IgD-negative memory B cell (primary cell): ENCODE measurements at regions not wholly inside any gene's neighbourhood (a gene's known extent, or its start where the extent isn't known, plus 50 kb on each side); places are given as distances from the start of the nearest gene placed in this dataset.
"Not testable (repeated sequence)": the region's sequence is repeated elsewhere in the genome, so short reads cannot be mapped to it uniquely, and the experiment has no call there.

Experiments
- H3K27ac Mint-ChIP-seq, 3 donors: one replicate each; pipeline ENCODE4 v1.8.0; 2020 to 2022; ENCODE audit warnings: mild to moderate bottlenecking in 3 of 3, mixed read lengths in 3 of 3, moderate library complexity in 1 of 3
- H3K27me3 Mint-ChIP-seq: one replicate; pipeline ENCODE4 v1.8.0; 2021; ENCODE audit warnings: mixed read lengths
- H3K36me3 Mint-ChIP-seq: one replicate; pipeline ENCODE4 v1.8.0; 2020; ENCODE audit warnings: mild to moderate bottlenecking, mixed read lengths
- H3K4me1 Mint-ChIP-seq, 3 donors: one replicate each; pipeline ENCODE4 v1.8.0; 2020 to 2022; ENCODE audit warnings: mixed read lengths in 3 of 3, mild to moderate bottlenecking in 1 of 3
- H3K4me3 Mint-ChIP-seq, 4 donors: one replicate each; pipeline ENCODE4 v1.8.0; 2020 to 2022; ENCODE audit warnings: mild to moderate bottlenecking in 4 of 4, mixed read lengths in 4 of 4, moderate library complexity in 3 of 4
- H3K9me3 Mint-ChIP-seq, 3 donors: one replicate each; pipeline ENCODE4 v1.8.0; 2020 to 2021; ENCODE audit warnings: mixed read lengths in 3 of 3, mild to moderate bottlenecking in 1 of 3

- no peak overlapping the region for H3K4me3 Mint-ChIP-seq
- peaks cover 4% of the 10 kb centered on the region for H3K27me3 Mint-ChIP-seq
- peaks cover 2 to 4% (median 3%) of the 10 kb centered on the region in 3 donors for H3K9me3 Mint-ChIP-seq
- H3K27ac Mint-ChIP-seq: peak overlapping the region in 1 of 3 donors; percentile 18
- H3K36me3 Mint-ChIP-seq: no peaks in the 10 kb centered on the region
- peaks cover 0 to 3% (median 0%) of the 10 kb centered on the region in 3 donors for H3K4me1 Mint-ChIP-seq
Observed at GRCh38 chr4:11824566-11824965, 395.9 kb upstream of the HS3ST1 start.

- H3K9me3 Mint-ChIP-seq: peaks cover 2 to 5% (median 3%) of the 10 kb centered on the region in 3 donors
- peaks cover 0 to 3% (median 0%) of the 10 kb centered on the region in 3 donors for H3K4me1 Mint-ChIP-seq
- no peak overlapping the region for H3K27ac Mint-ChIP-seq
- no peaks in the 10 kb centered on the region for H3K36me3 Mint-ChIP-seq
- peaks cover 3% of the 10 kb centered on the region for H3K27me3 Mint-ChIP-seq
- no peak overlapping the region for H3K4me3 Mint-ChIP-seq
Observed at GRCh38 chr4:11821772-11822430, 393.2 kb upstream of the HS3ST1 start.

GRCh38 chr4:11817088-11817487, 388.4 kb upstream of the HS3ST1 start:
- Mint-ChIP-seq H3K27me3 (peaks cover 1% of the 10 kb centered on the region), H3K36me3 (no peaks in the 10 kb centered on the region), H3K4me1 (no peaks in the 10 kb centered on the region), H3K9me3 (peaks cover 0 to 5% (median 0%) of the 10 kb centered on the region in 3 donors), H3K27ac (no peak overlapping the region), H3K4me3 (no peak overlapping the region)

DNA sequence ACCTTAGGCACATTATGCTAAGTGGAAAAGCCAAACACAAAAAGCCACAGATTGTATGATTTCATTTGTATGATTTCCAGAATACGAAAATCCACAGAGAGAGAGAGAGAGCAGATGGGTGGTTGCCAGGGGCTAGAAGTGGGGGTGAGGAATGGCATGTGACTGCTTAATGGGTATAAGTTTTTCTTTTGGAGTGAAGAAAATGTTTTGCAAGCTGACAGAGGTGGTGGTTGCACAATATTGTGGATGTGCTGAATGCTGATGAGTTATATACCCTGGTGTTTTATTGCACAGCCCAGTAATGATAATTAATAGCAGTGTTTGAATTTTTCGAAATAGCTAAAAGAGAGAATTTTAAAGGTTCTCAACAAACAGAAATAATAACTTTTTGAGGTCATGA, 386.1 kb upstream of the HS3ST1 start:
- no peaks in the 10 kb centered on the region for H3K4me1 Mint-ChIP-seq
- peaks cover 0 to 3% (median 0%) of the 10 kb centered on the region in 3 donors for H3K9me3 Mint-ChIP-seq
- no peaks in the 10 kb centered on the region for H3K27me3 Mint-ChIP-seq
- no peak overlapping the region for H3K4me3 Mint-ChIP-seq
- no peak overlapping the region for H3K27ac Mint-ChIP-seq
- no peaks in the 10 kb centered on the region for H3K36me3 Mint-ChIP-seq

DNA sequence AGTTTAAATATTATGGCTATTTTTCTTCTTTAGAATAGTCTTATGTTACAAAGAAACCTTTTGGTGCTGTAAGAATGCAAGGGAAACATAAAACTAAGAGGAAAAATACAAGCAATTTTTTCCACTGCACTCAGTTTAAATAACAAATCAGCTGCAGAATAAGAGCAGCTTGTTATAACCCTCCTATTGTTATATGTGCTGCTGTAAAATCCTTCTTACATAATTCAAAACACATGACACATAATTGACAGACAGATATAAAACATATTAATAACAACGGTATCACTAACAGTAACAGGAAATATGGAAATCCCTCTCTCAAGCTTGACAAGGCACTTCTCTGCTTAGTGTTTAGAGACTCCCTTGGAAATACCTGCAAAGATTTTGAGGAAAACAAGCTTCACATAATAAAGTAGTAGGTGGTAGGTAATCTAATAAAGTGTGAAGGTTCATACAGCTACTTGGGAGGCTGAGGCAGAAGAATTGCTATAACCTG, 385.3 kb upstream of the HS3ST1 start:
- Mint-ChIP-seq H3K36me3 (no peaks in the 10 kb centered on the region), H3K9me3 (peaks cover 0 to 2% (median 0%) of the 10 kb centered on the region in 3 donors), H3K27ac (no peak overlapping the region), H3K27me3 (no peaks in the 10 kb centered on the region), H3K4me3 (no peak overlapping the region), H3K4me1 (no peaks in the 10 kb centered on the region)

GRCh38 chr4:11811521-11811920, 382.8 kb upstream of the HS3ST1 start:
- not testable (repeated sequence) for H3K27ac Mint-ChIP-seq, H3K36me3 Mint-ChIP-seq, H3K27me3 Mint-ChIP-seq, H3K4me1 Mint-ChIP-seq, H3K9me3 Mint-ChIP-seq, H3K4me3 Mint-ChIP-seq

DNA sequence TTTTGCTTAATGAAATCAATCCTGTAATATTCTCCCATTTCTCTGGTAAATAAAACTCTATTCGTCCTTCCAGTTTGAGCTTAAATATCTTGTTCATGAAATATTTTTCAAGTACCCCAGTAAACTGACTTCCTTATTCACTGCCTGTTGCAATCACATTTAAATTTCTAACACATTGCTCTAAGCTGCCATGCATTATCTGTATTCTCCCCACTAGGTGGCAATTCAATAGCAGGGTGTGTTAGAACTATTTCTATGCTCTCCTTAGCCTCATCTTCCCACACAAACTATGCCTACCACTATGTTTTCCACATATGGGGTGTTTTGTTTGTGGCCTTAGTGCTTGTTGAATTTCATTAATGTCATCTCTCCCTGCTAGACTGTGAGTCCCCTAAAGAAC, 377.1 kb upstream of the HS3ST1 start:
- no peaks in the 10 kb centered on the region for H3K36me3 Mint-ChIP-seq
- H3K4me3 Mint-ChIP-seq: no peak overlapping the region
- H3K27ac Mint-ChIP-seq: no peak overlapping the region
- H3K4me1 Mint-ChIP-seq: no peaks in the 10 kb centered on the region
- no peaks in the 10 kb centered on the region for H3K9me3 Mint-ChIP-seq
- H3K27me3 Mint-ChIP-seq: no peaks in the 10 kb centered on the region

- Mint-ChIP-seq H3K4me1 (no peaks in the 10 kb centered on the region), H3K36me3 (no peaks in the 10 kb centered on the region), H3K27me3 (no peaks in the 10 kb centered on the region), H3K4me3 (no peak overlapping the region), H3K9me3 (no peaks in the 10 kb centered on the region), H3K27ac (no peak overlapping the region)
Observed at GRCh38 chr4:11801466-11802446, 373.1 kb upstream of the HS3ST1 start.

GRCh38 chr4:11799196-11799595, 370.5 kb upstream of the HS3ST1 start:
- H3K9me3 Mint-ChIP-seq: no peaks in the 10 kb centered on the region
- no peak overlapping the region for H3K4me3 Mint-ChIP-seq
- H3K27me3 Mint-ChIP-seq: no peaks in the 10 kb centered on the region
- H3K4me1 Mint-ChIP-seq: no peaks in the 10 kb centered on the region
- no peak overlapping the region for H3K27ac Mint-ChIP-seq
- H3K36me3 Mint-ChIP-seq: no peaks in the 10 kb centered on the region

DNA sequence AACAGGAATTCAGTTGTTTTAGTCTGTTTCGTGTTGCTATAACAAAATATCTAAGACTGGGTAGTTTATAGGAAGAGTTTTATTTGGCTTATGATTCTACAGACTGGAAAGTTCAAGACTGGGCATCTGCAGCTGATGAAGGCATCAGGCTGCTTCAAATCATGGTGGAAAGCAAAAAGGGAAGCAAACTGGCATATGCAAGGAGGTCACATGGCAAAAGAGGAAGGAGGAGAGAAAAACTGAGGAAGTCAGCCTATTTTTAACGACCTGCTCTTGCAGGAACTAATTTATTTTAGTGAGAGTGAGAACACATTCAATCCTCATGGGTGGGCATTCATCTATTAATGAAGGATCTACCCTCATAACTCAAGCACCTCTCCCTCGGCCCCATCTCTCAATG, 363.1 kb upstream of the HS3ST1 start:
- Mint-ChIP-seq H3K27ac (no peak overlapping the region), H3K4me3 (no peak overlapping the region), H3K36me3 (no peaks in the 10 kb centered on the region), H3K9me3 (peaks cover 0 to 2% (median 0%) of the 10 kb centered on the region in 3 donors), H3K4me1 (no peaks in the 10 kb centered on the region), H3K27me3 (peaks cover 4% of the 10 kb centered on the region)

DNA sequence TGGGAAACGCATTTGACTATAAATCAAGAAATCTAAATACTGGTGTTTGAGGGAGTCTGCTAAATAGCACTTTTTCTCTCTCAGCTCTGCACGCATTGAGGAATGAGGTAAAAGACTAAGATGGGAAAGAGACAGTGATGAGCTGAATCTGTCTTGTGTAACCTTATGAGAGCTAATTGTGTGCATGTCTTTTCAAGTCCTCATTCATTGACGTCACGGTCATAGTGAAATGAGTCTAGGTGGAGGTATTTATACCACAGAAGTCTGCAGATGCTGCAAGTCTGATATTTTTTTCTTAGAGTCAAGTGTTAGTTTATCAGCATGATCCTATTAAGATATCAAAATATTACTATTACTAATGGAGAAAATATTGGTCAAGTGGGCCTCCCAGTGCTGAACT, 361.5 kb upstream of the HS3ST1 start:
- Mint-ChIP-seq H3K4me3 (no peak overlapping the region), H3K36me3 (no peaks in the 10 kb centered on the region), H3K27me3 (peaks cover 4% of the 10 kb centered on the region), H3K9me3 (peaks cover 0 to 2% (median 0%) of the 10 kb centered on the region in 3 donors), H3K27ac (no peak overlapping the region), H3K4me1 (no peaks in the 10 kb centered on the region)

DNA sequence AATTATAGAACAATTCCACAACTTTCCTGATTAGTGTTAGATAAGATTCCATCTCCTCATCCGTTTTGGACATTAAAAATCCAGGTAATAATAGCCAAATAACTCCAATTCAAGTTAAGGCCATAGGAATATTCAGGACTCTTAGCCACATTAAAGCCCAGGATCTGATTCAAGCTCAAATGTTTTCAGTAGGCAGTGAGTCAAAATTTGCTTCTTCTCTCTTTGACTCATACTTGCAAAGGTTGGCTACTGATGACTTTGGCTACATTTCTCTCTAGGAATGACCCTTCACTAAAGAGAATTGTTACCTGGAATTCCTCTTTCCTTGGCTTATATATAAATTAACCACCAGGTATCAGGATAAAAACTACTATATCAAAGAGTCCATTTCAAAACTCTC, 354.9 kb upstream of the HS3ST1 start:
- peaks cover 1% of the 10 kb centered on the region for H3K27me3 Mint-ChIP-seq
- H3K27ac Mint-ChIP-seq: no peak overlapping the region
- H3K4me1 Mint-ChIP-seq: no peaks in the 10 kb centered on the region
- no peak overlapping the region for H3K4me3 Mint-ChIP-seq
- no peaks in the 10 kb centered on the region for H3K36me3 Mint-ChIP-seq
- H3K9me3 Mint-ChIP-seq: peaks cover 0 to 4% (median 2%) of the 10 kb centered on the region in 3 donors

DNA sequence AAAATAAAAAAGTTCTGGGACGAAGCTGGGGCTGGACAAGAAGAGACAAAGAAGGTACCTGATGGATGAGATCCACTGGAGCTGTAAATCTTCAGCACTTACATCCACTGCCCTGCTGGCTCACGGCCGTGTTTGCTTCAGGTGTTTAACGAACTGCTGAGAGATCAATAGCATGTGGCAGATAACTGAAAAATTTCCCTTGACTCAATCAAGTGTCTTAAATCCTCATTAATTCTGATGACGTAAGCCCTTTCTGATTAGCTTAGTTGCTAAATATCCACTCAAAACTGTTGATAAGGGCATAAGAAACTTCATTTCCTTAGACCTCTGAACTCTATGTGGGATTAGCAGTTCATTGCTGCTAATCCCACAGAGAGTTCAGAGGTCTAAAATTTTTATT, 354.2 kb upstream of the HS3ST1 start:
- Mint-ChIP-seq H3K36me3 (no peaks in the 10 kb centered on the region), H3K27me3 (peaks cover 1% of the 10 kb centered on the region), H3K9me3 (peaks cover 0 to 4% (median 2%) of the 10 kb centered on the region in 3 donors), H3K4me1 (no peaks in the 10 kb centered on the region), H3K27ac (peak overlapping the region in 1 of 3 donors; percentile 29), H3K4me3 (no peak overlapping the region)

GRCh38 chr4:11777447-11777846, 348.8 kb upstream of the HS3ST1 start:
- Mint-ChIP-seq H3K36me3 (no peaks in the 10 kb centered on the region), H3K27me3 (no peaks in the 10 kb centered on the region), H3K4me1 (no peaks in the 10 kb centered on the region), H3K9me3 (peaks cover 0 to 4% (median 2%) of the 10 kb centered on the region in 3 donors), H3K27ac (no peak overlapping the region), H3K4me3 (no peak overlapping the region)

DNA sequence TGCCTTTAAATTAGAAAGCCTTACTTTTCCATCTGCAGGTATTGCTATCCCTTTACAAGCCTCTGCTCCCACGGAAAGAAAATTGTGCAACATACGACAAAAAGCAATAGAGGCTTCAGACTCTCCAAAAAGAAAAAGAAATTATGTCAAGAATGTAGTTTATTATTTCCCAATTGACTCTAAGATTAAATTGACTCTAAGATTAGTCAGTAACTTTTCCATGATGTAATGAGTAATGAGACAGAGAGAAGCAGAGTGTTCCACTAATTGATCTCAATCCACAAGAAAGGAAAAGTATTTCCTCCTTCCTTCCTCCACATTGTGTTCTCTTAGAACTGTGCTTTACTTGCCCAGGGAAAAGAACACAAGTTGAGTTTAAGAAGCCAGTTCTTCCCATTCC, 345.7 kb upstream of the HS3ST1 start:
- Mint-ChIP-seq H3K9me3 (no peaks in the 10 kb centered on the region), H3K27me3 (no peaks in the 10 kb centered on the region), H3K36me3 (no peaks in the 10 kb centered on the region), H3K4me3 (no peak overlapping the region), H3K27ac (no peak overlapping the region), H3K4me1 (no peaks in the 10 kb centered on the region)
